ENCODE measurements at regions not wholly inside any gene's neighbourhood (a gene's known extent, or its start where the extent isn't known, plus 50 kb on each side); places are given as distances from the start of the nearest gene placed in this dataset.
"Not testable (repeated sequence)": the region's sequence is repeated elsewhere in the genome, so short reads cannot be mapped to it uniquely, and the experiment has no call there.

- DNase-seq (ENCODE audit: low spot score); H3K27me3 Mint-ChIP-seq (ENCODE audit: low read depth); POLR2A ChIA-PET; CTCF ChIA-PET; H3K9me3 Mint-ChIP-seq: not testable (repeated sequence)
- H3K4me3 Mint-ChIP-seq, result peak overlapping the region; percentile 98
- TF ChIP-seq ETV6 (CRISPR knock-in tag; IDR thresholded peaks at IDR 0.05) (0 out of 2 replicates have a peak, but pooled peaks have one; percentile 40), TEAD1 (CRISPR knock-in tag; IDR thresholded peaks at IDR 0.05) (0 out of 2 replicates have a peak, but pooled peaks have one; percentile 41), ZNF425 (CRISPR knock-in tag; conservative IDR thresholded peaks at IDR 0.05) (peak; percentile 95), ZNF671 (CRISPR knock-in tag; IDR thresholded peaks at IDR 0.05) (peak; percentile 95), MYBL2 (CRISPR knock-in tag; IDR thresholded peaks at IDR 0.05) (0 out of 2 replicates have a peak, but pooled peaks have one; percentile 38), USF2 (CRISPR knock-in tag; IDR thresholded peaks at IDR 0.05) (0 out of 2 replicates have a peak, but pooled peaks have one; percentile 18), ERG (CRISPR knock-in tag; IDR thresholded peaks at IDR 0.05) (peak; percentile 96), ZNF532 (CRISPR knock-in tag; IDR thresholded peaks at IDR 0.05; ENCODE audit: borderline replicate concordance) (peak; percentile 96), AFF4 (CRISPR knock-in tag; IDR thresholded peaks at IDR 0.05; ENCODE audit: borderline replicate concordance) (peak; percentile 94; the same call in 1 of the 2 replicates), NFATC4 (CRISPR knock-in tag; IDR thresholded peaks at IDR 0.05) (peak; percentile 95), ZMAT4 (CRISPR knock-in tag; IDR thresholded peaks at IDR 0.05) (peak; percentile 73; the same call in 1 of the 2 replicates), AR (CRISPR knock-in tag; IDR thresholded peaks at IDR 0.05) (peak; percentile 96), PRRX2 (CRISPR knock-in tag; IDR thresholded peaks at IDR 0.05) (peak; percentile 93), USF1 (CRISPR knock-in tag; IDR thresholded peaks at IDR 0.05) (0 out of 2 replicates have a peak, but pooled peaks have one; percentile 10), EMX1 (CRISPR knock-in tag; IDR thresholded peaks at IDR 0.05) (peak; percentile 95; the same call in 1 of the 2 replicates)
- H3K36me3 Mint-ChIP-seq, result peaks cover 48% of the 10 kb centered on the region
- ATAC-seq, result peak; percentile 27
- H3K27ac Mint-ChIP-seq, result peak overlapping the region; percentile 99
- peaks cover 35% of the 10 kb centered on the region for H3K4me1 Mint-ChIP-seq
Measured at GRCh38 chr5:25445381-25446060, 800.7 kb upstream of the CDH10 start.

Measured in WTC11 (cell line).